ENCODE measurements at regions not wholly inside any gene's neighbourhood (a gene's known extent, or its start where the extent isn't known, plus 50 kb on each side); places are given as distances from the start of the nearest gene placed in this dataset.

DNA sequence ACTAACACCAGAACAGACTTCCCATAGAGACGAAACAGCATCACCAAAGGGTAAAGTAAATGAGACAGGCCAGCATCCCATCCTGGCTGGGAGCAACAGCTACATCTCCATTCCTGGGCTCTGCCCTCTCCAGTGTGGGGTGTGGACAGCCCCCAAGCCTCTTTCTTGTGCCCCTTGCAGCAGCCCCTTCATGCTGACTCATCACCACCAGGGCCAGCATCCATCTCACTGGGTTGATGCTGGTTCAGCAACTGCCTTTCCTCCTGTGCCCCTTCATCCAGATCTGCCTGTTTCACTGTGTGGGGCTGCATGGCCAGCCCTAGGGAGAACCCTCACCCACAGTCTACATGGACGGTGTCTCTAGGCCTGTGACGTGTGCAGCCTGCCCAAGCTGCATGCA is 569.1 kb upstream of the TBX3 start:
- DNase-seq = no peak

DNA sequence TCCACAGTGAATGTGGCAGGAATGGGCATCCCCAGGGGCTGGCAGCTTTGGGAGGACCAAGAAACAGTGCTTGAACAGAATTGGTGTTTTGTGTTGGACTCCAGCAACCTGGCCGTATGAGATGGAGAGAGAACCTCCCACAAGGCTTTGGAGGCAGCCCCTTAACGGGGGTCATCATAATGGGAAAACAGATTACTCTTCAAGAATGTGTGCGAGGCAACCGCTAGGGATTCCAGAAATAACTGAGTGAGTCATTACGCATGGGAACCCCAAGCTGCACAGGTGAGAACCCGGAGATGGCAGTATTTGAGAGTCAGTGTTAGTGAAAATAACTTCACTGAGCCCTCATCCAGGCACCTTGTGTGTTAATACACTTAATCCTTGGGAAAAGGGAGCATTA is 567.8 kb upstream of the TBX3 start:
- no peak for DNase-seq

DNA sequence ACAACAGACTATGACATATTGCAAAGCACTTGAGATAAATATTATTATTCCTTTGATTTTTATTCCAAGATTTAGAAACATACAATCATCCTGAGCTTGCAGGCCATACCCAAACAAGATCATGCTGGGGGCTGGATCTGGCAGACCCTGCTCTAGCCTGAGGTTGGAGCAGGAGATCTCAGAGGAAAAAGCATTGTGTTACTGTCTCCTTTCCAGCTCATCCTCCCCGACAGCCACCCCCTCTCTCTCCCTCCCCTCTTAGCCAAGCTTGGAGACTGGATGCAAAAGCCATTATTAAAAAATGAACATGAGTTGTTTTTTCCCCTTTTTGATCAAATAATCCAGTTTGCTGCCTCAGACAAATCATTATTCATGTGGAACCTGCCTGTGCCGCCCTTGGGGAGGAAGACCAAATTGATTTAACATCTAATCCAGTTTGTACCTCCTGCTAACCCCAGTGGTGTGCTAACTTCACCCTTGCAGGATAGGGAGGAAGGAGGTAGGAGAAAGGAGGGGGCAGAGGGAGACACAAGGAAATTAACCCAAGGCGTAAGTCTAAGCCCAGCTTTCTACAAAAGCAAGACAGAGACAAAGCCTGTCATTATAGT is 565.8 kb upstream of the TBX3 start:
- peak; percentile 2 for DNase-seq

DNA sequence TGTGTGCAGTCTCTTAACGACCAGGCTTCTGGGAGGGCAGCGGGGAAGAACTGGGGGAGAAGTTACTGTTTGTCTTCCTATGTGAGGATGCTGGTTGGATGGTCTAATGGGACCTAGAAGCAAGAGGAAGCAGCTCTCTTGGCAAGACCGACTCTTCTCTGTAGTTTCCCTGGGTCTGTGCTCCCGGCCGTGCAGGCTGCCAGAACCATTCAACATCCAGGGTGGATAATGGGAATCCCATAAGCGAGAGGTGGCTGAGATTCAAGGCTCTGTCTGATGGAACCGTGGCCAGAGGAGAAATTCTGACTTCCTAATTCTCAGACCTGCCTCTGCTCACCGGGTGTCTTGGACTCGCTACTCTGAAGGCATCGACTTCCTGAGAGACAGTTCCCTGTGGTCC is 561.0 kb upstream of the TBX3 start:
- no peak for DNase-seq

DNA sequence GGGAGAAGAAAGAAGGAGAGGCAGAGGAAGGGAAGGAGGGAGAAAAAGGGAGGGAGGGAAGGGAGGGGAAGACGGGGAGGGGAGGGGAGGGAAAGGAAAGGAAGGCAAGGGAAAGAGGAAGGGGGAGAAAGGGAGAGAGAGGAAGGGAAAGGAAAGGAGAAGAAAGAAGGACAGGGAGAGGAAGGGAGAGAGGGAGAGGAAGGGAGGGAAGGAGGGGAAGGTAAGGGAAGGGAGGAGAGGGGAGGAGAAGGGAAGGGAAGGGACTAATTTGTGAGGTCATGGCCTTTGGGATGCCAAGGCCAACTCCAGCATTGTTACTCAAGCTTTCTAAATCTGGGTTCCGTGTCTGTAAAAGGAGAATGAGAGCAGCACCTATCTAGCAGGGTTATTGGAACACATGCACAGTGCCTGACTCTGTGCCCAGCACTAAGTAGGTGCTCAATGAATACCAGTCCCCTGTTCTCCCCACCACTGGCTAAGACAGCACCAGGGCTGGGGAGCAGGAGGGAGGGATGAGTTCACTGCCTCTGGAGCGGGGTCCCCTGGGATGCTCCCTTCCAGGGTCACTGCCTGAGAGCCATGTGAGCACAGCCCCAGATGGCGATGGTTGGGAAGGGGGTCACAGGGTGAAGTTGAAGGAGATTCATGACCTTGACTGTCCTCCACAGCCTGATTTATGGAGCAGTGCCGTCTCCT is 560.1 kb upstream of the TBX3 start:
- DNase-seq = no peak

DNA sequence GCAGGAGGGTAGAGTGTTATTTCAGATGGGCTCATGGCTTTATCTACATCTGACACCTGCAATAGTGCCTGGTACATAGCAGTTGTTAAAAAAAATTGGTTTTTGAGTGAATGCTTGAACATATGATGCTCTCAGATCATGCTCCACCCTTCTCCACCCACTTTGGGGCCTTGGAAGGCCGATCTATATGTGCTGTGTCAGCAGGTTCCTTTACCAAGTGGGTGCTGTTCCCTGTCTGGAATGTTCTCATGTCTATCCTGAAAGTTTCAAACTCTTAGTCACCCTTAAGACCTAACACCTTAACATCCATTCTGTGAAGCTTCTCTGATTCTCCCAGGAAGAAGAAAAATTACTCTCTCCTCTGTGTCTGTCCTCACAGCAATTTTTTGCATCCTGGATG is 556.3 kb upstream of the TBX3 start:
- no peak for DNase-seq

DNA sequence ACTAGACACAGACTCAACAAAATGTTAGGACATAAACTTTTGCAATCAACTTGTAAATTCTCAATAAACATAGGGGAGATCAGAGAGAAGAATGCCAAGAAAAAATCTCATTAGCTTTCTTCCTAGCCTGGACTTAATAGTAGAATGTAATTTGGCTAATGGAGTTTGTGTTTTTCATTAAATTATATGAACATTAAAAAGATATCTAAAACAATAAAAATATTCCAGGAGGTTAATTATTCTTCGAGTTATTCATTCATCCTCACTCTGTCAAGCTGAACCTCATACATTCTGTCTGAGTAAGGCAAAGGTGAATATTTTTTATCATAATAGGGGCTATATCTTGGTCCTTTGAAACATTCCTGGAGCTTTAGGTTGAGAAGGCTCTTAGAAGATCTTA is 551.9 kb upstream of the TBX3 start:
- DNase-seq = no peak

DNA sequence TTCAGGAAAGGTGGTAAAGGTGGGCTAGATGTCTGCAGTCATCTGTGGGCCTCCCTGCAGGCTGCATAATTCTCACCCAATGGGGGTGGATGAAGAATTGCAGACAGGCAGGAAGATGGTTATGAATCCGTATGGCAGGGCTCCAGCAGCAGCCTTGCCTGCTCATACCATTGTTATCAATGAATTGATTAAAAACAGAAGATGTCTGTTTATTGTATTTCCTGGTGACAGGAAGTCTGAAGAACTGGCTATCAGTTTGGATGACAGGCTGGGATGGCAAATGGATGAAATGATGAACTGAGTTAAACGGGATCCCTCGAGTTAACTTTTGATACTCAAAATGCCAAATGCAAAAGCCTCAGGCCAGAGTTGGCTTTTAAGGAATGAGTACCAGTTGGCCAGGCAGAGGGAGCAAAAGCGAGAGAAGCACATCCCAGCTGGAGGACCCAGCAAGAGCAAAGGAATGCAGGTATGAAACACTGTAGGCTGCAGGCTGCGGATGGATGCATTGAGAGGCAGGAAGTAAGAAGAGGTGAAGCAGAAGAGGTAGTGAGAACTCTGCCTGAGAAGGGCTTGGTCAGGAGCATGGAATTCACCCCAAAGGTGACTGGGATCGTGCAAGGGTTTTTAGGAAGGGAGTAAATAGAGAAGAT is 550.0 kb upstream of the TBX3 start:
- no peak for DNase-seq

DNA sequence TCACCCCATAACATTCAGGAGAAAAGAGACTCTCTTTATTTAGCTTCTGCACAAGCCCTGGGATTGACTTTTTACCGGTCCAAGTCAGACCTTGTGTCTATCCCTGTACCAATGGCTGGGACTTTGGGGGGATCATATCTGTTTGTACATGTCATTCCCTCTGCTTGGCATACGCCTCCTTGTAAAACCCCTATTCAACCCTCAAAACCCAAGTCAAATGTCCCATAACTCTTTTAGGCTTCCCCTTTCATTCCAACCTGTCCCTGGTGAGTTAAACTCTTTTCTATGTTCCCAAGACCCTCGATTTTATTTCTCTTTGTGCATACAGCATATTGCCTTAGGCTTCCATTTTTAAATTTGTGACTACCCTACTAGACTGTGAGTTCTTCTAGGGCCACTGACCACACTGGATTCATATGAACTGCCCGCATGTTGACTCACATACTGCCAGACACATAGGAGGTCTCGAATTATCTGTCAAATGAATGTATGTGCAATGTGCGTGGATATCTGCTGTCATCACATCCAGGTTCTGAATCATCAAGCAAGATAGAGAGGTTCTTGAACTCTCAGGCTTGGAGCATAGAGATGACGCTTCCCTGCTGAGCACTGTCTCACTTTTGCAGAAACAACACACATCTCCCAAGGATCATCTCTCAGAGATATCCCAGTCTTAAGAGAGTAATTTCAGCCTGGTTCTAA is 548.6 kb upstream of the TBX3 start:
- DNase-seq = no peak

DNA sequence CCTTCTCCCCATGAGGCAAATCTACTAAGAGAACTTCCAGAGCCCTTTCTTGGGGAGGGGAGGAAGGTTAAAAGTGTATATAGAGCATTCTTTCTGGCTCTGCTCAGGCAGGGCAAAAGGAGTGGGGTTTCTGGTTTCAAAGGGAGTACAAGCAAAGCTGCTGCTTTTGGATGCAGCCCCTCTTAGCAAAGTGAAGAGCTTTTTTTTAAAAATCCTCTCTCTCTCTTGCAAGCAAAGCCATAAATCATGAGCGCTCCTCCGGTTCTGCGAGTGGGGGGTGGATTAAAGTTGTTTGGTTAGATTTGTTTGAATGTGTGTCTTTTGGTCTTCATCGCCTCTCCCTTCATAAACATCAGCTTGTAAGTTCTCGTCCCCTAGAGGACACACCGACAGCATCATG is 546.6 kb upstream of the TBX3 start:
- DNase-seq = peak; percentile 4

DNA sequence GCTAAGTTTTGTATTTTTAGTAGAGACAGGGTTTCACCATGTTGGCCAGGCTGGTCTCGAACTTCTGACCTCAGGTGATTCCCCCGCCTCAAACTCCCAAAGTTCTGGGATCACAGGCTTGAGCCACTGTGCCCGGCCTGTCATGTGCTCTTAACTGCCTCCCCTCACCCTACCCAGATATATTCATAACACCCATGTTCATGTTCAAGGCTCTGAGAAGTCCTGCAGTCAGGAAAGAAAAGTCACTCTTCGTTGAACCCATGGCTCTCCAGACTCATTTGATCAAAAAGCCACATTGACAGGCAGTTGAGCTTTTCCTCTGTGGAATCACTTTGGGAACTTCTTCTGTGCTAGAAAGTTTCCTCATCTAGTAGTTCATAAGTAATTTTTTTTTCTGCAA is 545.5 kb upstream of the TBX3 start:
- DNase-seq = no peak

DNA sequence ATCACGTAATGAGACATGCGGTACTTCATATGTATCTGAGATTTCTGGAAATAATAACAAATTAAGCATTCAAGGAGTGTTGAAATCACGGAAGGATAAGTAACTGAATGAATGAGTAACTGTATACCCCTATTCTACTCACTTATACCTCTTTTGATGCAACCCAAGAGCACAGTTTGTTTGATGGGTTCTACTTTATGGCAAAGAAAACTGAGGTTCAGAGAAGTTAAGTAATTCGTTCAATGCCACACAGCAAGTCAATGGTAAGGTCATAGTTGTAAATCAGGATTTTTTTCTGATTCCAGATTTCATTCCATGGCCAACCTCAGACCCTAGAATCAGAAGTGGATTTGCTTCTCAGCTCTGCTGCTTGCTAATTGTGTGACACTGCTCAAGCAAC is 544.5 kb upstream of the TBX3 start:
- no peak for DNase-seq

DNA sequence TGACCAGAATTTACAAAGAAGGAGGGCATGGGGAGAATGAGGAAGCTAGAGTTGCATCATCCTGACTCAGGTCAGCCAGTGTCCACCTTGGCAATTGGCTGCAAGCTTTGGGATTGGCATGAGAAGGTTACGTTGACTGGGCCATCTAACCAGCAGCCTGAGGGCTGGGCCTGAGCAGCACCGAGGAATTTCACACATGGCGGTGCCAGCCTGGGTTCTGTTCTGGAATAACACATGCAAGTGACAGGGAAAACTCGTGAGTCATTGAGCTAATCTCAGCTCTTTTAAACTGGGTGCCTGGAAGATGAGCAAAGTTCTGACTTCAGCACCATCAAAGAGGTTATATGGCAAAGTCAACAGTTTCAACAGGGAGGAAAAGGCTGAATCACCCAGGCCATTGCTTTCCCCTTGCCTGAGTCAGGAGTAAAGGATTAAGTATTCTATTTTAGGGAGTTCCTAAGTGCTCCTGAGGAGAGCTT is 543.2 kb upstream of the TBX3 start:
- DNase-seq = no peak

DNA sequence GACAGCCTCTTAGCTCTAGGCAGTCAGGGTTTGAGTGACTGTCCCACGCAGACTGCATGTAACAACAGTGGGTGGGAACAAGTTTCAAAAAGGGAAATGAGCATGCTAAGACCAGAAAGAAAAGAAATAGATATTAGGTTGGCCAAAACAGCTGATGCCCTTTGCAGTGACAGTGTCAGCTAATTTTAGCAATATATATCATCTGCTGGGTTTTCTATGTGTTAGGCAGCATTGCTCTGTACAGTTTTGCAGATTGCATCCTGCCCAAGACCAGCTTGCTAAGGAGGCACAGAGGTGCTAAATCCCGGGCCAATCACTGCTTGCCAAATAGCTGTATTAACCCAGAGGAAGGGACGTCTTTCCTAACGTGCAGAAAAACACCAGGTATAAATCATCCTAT is 541.9 kb upstream of the TBX3 start:
- DNase-seq = no peak

DNA sequence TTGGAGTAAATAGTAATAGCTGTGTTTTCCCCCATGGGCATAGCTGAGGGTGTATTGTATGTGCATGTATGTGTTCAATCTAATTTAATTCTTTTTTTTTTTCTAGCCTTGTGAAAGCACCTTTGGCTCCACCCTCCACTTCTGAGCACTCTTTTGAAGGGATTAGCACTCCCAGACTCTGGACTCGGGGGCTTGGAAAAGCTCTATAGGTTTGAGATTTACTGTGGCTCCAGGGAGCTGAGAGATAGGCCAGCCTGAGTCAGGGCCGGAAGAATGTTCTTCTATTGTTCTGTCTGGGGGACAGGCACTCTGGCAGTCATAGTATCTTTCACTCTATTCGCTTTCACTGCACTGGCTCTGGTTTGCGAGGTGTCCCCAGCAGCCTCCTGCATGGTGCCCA is 540.0 kb upstream of the TBX3 start:
- no peak for DNase-seq

DNA sequence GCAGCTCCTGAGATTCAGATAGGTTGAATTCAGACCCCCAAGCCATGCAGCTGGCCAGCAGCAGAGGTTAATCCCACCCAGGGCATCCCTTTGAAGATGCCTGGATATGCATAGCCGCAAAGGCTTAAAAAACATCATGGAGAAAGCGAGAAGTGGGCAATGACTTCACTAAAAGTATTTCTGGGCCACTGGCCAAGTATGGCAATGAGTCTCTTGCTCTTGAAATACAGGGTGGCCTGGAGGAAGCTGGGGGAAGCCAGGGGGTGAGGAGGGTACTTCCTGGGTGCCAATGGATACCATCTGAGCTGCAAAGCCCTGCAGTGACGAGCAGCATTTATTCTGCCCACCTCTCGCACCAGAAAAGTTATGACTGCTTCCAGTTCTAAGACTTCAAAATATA is 539.3 kb upstream of the TBX3 start:
- DNase-seq = no peak

DNA sequence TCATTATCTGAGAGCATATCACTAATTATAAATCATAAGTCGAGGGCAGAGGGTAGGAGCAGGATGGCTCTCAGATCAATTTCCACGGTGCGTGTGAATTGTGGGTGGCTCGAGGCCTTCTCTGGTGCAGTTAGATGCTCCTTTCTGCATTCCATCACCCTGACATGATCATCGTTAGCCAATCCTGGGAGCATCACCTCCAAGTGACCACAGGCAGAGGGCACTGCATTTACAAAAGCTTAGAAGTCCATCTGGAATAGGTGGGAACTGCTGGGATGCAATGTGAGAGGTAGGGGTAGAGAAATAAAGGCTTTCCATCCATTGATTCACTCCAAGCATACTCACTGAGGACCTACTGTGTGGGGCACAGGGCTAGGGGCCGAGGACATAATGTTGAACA is 538.2 kb upstream of the TBX3 start:
- no peak for DNase-seq

DNA sequence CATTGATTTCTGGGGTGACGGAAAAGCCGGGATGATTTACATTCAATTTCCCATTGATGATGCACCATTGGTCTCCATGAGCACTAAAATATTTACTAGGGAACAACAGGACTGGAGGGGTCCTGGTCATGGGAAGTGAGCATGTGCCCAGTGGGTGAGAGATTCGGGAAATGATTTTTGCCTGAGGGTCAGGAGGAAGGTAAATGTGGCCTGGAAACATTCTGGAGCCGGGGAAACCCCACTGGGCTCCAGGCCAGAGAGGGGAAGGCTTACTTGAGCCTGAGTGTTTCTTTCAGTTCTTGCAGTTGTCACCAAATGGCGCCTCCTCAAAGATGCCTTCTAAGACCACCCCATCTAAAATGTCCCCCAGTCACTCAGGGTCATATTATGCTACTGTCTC is 532.3 kb upstream of the TBX3 start:
- no peak for DNase-seq

DNA sequence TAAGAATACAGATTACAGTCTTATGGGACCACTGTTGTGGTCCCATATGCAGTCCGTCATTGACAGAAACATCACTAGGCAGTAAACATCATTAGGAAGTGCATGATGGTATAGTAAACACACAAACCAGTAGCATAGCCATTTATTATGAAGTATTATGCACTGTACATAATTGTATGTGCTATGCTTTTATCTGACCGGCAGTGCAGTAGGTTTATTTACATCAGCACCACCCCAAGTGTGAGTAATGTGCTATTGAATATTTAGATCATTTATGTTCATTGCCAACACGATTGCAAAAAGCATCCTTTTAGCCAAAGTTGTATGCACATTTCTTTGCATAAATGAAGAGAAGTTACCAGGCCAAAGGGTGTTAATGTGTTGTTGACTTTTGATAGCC is 531.6 kb upstream of the TBX3 start:
- no peak for DNase-seq

DNA sequence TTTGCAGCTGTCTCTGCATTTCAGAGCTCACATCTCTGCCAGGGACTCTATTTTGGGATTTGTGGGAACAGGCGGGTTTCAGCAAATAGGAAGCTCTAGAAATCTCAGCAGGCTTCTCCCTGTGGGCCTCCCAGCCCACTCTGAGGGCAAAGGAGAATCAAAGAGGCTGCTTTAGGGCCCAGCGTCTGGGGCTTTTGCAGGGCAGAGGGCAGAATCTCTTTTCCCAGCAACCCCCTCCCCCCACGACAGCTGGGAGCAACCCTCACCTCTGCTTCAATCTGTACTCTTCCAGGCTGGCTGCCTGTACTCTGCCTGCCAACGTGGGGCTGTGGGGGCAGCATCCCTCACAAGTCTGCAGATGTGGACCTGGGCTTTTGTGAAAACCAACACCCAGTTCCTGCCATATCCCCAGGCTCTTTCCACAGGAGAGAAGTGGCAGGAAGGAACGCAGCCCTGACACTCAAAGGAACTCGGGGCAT is 529.6 kb upstream of the TBX3 start:
- DNase-seq = peak; percentile 57

DNA sequence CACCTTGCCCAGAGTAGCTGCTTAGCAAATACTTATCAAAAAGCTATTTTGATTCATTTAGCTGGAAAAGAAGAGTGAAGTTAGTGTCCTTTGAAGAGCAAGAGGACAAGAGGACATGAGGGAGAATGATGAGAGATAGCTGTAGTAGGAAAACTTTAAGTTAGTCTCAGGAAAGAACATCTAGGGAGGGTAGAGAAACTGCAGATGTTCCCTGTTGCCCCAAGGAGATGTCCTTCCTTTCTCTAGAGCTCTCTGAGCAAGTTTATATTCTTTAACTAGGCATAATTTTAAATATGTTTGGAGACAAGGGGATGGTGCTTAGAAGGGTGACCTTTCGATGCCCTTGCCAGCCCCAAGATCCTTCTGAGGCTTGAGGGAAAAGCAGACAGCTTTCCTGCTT is 529.1 kb upstream of the TBX3 start:
- DNase-seq = no peak

DNA sequence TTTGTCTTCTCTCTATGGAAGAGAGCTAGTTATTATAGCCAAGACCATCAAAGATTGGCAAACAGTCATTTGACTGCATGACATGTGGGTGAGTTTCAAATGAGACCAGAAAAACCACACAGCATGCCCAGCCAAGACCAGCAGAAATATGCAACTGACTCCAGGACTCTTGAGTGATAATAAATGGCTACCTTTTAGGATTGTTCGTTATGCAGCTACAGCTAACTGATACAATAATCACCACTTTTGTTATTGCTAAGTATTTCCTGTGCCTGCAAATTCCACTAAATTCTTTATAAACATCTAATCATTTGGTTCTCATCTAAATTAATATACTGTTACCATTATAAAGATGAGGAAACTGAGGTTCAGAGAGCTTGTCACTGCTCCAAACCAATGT is 528.4 kb upstream of the TBX3 start:
- DNase-seq = no peak

DNA sequence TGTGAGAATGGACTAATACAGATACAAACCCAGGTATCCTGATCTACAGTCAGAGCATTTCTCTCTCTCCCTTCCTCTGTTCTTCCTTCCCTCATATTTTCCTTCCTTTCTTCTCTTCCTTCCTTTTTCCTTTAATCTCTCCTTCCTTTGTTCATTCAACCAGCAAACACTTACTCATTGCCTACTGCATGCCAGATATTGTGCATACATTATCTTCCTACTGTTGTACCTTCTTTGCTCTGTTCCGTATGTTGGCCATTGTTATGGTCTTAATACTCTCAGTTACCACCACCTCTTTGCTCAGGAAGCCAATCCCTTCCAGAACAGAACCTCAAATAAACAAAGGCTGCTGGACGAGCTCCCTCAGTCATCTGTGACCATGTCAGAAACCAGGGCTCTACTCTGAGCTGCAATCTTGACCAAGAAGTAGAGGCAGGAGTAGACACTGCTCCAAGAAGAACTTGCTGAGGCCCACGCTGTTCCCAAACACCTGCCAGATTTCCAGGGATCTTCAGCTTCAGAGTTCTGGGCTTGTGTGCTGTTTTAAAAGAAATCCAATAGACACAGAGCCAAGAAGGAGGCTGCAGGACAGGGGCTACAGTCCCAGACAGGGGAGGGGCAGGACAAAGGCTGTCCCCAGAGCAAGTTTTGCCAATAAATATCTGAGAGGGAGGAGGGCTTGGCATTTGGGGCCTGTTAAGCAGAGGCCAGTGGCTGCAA is 526.7 kb upstream of the TBX3 start:
- no peak for DNase-seq

All from skin of body (tissue), 1 donor.